ENCODE measurements at regions not wholly inside any gene's neighbourhood (a gene's known extent, or its start where the extent isn't known, plus 50 kb on each side); places are given as distances from the start of the nearest gene placed in this dataset.
"Not testable (repeated sequence)": the region's sequence is repeated elsewhere in the genome, so short reads cannot be mapped to it uniquely, and the experiment has no call there.

DNA sequence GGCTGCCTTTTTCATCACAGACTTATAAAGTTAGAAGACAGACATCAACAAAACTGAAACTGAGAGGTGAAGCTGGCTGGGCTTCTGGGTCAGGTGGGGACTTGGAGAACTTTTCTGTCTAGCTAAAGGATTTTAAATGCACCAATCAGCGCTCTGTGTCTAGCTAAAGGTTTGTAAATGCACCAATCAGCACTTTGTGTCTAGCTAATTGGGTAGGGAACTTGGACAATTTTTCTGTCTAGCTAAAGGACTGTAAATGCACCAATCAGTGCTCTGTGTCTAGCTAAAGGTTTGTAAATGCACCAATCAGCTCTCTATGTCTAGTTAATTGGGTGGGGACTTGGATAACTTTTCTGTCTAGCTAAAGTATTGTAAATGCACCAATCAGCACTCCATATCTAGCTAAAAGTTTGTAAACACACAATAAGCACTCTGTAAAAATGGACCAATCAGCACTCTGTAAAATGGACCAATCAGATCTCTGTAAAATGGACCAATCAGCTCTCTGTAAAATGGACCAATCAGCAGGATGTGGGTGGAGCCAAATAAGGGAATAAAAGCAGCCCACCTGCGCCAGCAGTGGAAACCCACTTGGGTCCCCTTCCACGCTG, 710.3 kb upstream of the INTU start:
- H3K36me3 ChIP-seq (ENCODE audit: insufficient read depth, low read length); H3K9me3 ChIP-seq (replicated peaks; ENCODE audit: low read length); H3K4me1 ChIP-seq (ENCODE audit: control insufficient read depth, insufficient read depth, low read length); H3K4me3 ChIP-seq (ENCODE audit: low read length); H3K4me2 ChIP-seq (ENCODE audit: low read length); H3K27me3 ChIP-seq (ENCODE audit: control insufficient read depth, insufficient read depth, low read length); H3K9ac ChIP-seq (ENCODE audit: low read depth, low read length): not testable (repeated sequence)

DNA sequence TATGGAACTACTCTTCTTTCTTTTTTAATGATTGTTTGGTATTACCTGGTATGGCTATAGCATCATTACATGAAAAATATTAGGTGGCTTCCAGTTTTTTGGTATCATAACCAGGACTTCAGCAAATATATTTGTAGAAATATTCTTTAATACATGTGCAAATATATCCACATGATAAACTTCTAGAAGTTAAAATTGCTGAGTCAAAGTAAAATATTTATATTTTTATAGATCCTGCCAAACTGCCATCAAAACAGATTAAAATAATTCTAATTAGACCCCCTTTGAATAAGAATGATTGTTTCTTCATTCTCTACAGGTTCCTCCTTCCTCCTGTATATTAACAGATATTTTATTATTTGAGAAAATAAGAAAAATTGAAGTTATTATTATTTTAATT, 708.5 kb upstream of the INTU start:
- Histone ChIP-seq H3K4me1 (ENCODE audit: control insufficient read depth, insufficient read depth, low read length) (no peaks in the 10 kb centered on the region), H3K9ac (ENCODE audit: low read depth, low read length) (no peak overlapping the region), H3K4me3 (ENCODE audit: low read length) (no peak overlapping the region), H3K36me3 (ENCODE audit: insufficient read depth, low read length) (no peaks in the 10 kb centered on the region), H3K4me2 (ENCODE audit: low read length) (no peak overlapping the region), H3K9me3 (replicated peaks; ENCODE audit: low read length) (no peaks in the 10 kb centered on the region), H3K27me3 (ENCODE audit: control insufficient read depth, insufficient read depth, low read length) (no peaks in the 10 kb centered on the region)

DNA sequence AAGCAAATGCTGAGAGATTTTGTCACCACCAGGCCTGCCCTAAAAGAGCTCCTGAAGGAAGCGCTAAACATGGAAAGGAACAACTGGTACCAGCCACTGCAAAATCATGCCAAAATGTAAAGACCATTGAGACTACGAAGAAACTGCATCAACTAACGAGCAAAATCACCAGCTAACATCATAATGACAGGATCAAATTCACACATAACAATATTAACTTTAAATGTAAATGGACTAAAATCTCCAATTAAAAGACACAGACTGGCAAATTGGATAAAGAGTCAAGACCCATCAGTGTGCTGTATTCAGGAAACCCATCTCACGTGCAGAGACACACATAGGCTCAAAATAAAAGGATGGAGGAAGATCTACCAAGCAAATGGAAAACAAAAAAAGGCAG, 702.7 kb upstream of the INTU start:
- not testable (repeated sequence) for H3K9ac ChIP-seq (ENCODE audit: low read depth, low read length); H3K36me3 ChIP-seq (ENCODE audit: insufficient read depth, low read length); H3K4me3 ChIP-seq (ENCODE audit: low read length); H3K4me2 ChIP-seq (ENCODE audit: low read length); H3K4me1 ChIP-seq (ENCODE audit: control insufficient read depth, insufficient read depth, low read length); H3K9me3 ChIP-seq (replicated peaks; ENCODE audit: low read length); H3K27me3 ChIP-seq (ENCODE audit: control insufficient read depth, insufficient read depth, low read length)

- Histone ChIP-seq H3K9ac (ENCODE audit: low read depth, low read length) (no peak overlapping the region), H3K27me3 (ENCODE audit: control insufficient read depth, insufficient read depth, low read length) (no peaks in the 10 kb centered on the region), H3K4me2 (ENCODE audit: low read length) (no peak overlapping the region), H3K4me1 (ENCODE audit: control insufficient read depth, insufficient read depth, low read length) (peaks cover 23% of the 10 kb centered on the region), H3K9me3 (replicated peaks; ENCODE audit: low read length) (no peaks in the 10 kb centered on the region), H3K36me3 (ENCODE audit: insufficient read depth, low read length) (no peaks in the 10 kb centered on the region), H3K4me3 (ENCODE audit: low read length) (no peak overlapping the region)
Observed at GRCh38 chr4:126935801-126936200, 697.0 kb upstream of the INTU start.

- Histone ChIP-seq H3K4me2 (ENCODE audit: low read length) (no peak overlapping the region), H3K4me3 (ENCODE audit: low read length) (no peak overlapping the region), H3K9ac (ENCODE audit: low read depth, low read length) (no peak overlapping the region), H3K36me3 (ENCODE audit: insufficient read depth, low read length) (no peaks in the 10 kb centered on the region), H3K4me1 (ENCODE audit: control insufficient read depth, insufficient read depth, low read length) (peaks cover 23% of the 10 kb centered on the region), H3K27me3 (ENCODE audit: control insufficient read depth, insufficient read depth, low read length) (no peaks in the 10 kb centered on the region), H3K9me3 (replicated peaks; ENCODE audit: low read length) (no peaks in the 10 kb centered on the region)
Observed at GRCh38 chr4:126937342-126937741, 695.4 kb upstream of the INTU start.

DNA sequence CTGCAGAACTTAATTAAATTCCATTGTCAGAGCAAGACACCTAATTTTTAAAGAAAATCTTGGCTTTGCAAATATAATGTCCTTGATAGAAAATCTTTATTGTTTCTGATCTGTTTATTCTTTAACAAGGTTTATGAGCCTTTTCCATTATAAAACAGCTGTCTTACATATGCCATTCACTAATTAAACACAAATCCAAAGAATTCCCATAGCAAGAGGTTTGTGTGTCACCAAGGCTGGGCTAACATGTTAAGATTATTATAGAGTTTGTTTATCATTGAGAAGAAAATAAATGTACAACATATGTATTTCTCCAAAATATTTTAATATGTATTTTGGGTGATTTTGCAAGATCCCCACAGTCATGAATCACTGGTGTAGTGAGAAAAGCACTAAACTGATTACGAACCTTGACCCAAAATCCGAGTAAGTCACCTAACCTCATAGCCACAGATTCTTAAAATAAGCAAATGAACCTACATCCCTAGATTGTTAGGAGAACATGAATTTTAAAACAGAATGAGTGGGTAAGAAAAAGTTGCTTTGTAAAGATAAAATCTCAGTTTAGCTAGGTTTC, 694.8 kb upstream of the INTU start:
- no peak overlapping the region for H3K4me3 ChIP-seq (ENCODE audit: low read length)
- no peak overlapping the region for H3K9ac ChIP-seq (ENCODE audit: low read depth, low read length)
- no peak overlapping the region for H3K4me2 ChIP-seq (ENCODE audit: low read length)
- H3K9me3 ChIP-seq (replicated peaks; ENCODE audit: low read length): no peaks in the 10 kb centered on the region
- no peaks in the 10 kb centered on the region for H3K36me3 ChIP-seq (ENCODE audit: insufficient read depth, low read length)
- H3K27me3 ChIP-seq (ENCODE audit: control insufficient read depth, insufficient read depth, low read length): no peaks in the 10 kb centered on the region
- H3K4me1 ChIP-seq (ENCODE audit: control insufficient read depth, insufficient read depth, low read length): peaks cover 23% of the 10 kb centered on the region

- H3K4me3 ChIP-seq (ENCODE audit: low read length): no peak overlapping the region
- H3K36me3 ChIP-seq (ENCODE audit: insufficient read depth, low read length): no peaks in the 10 kb centered on the region
- H3K4me2 ChIP-seq (ENCODE audit: low read length): peak overlapping the region; percentile 24
- H3K4me1 ChIP-seq (ENCODE audit: control insufficient read depth, insufficient read depth, low read length): peaks cover 23% of the 10 kb centered on the region
- no peaks in the 10 kb centered on the region for H3K9me3 ChIP-seq (replicated peaks; ENCODE audit: low read length)
- peak overlapping the region; percentile 53 for H3K9ac ChIP-seq (ENCODE audit: low read depth, low read length)
- H3K27me3 ChIP-seq (ENCODE audit: control insufficient read depth, insufficient read depth, low read length): no peaks in the 10 kb centered on the region
Observed at GRCh38 chr4:126939401-126939800, 693.4 kb upstream of the INTU start.

- Histone ChIP-seq H3K9ac (ENCODE audit: low read depth, low read length) (no peak overlapping the region), H3K36me3 (ENCODE audit: insufficient read depth, low read length) (no peaks in the 10 kb centered on the region), H3K4me2 (ENCODE audit: low read length) (no peak overlapping the region), H3K4me3 (ENCODE audit: low read length) (no peak overlapping the region), H3K27me3 (ENCODE audit: control insufficient read depth, insufficient read depth, low read length) (no peaks in the 10 kb centered on the region), H3K4me1 (ENCODE audit: control insufficient read depth, insufficient read depth, low read length) (no peaks in the 10 kb centered on the region), H3K9me3 (replicated peaks; ENCODE audit: low read length) (no peaks in the 10 kb centered on the region)
Observed at GRCh38 chr4:126947536-126947935, 685.2 kb upstream of the INTU start.

GRCh38 chr4:126954537-126955291, 678.0 kb upstream of the INTU start:
- no peak overlapping the region for H3K4me2 ChIP-seq (ENCODE audit: low read length)
- no peak overlapping the region for H3K9ac ChIP-seq (ENCODE audit: low read depth, low read length)
- H3K27me3 ChIP-seq (ENCODE audit: control insufficient read depth, insufficient read depth, low read length): no peaks in the 10 kb centered on the region
- no peak overlapping the region for H3K4me3 ChIP-seq (ENCODE audit: low read length)
- H3K4me1 ChIP-seq (ENCODE audit: control insufficient read depth, insufficient read depth, low read length): no peaks in the 10 kb centered on the region
- H3K9me3 ChIP-seq (replicated peaks; ENCODE audit: low read length): no peaks in the 10 kb centered on the region
- H3K36me3 ChIP-seq (ENCODE audit: insufficient read depth, low read length): no peaks in the 10 kb centered on the region

- Histone ChIP-seq H3K9ac (ENCODE audit: low read depth, low read length) (no peak overlapping the region), H3K4me2 (ENCODE audit: low read length) (no peak overlapping the region), H3K4me3 (ENCODE audit: low read length) (no peak overlapping the region), H3K4me1 (ENCODE audit: control insufficient read depth, insufficient read depth, low read length) (no peaks in the 10 kb centered on the region), H3K9me3 (replicated peaks; ENCODE audit: low read length) (no peaks in the 10 kb centered on the region), H3K27me3 (ENCODE audit: control insufficient read depth, insufficient read depth, low read length) (no peaks in the 10 kb centered on the region), H3K36me3 (ENCODE audit: insufficient read depth, low read length) (no peaks in the 10 kb centered on the region)
Observed at GRCh38 chr4:126955292-126956183, 677.2 kb upstream of the INTU start.

GRCh38 chr4:126956184-126956897, 676.4 kb upstream of the INTU start:
- H3K9me3 ChIP-seq (replicated peaks; ENCODE audit: low read length): no peaks in the 10 kb centered on the region
- no peaks in the 10 kb centered on the region for H3K27me3 ChIP-seq (ENCODE audit: control insufficient read depth, insufficient read depth, low read length)
- no peak overlapping the region for H3K9ac ChIP-seq (ENCODE audit: low read depth, low read length)
- H3K4me3 ChIP-seq (ENCODE audit: low read length): no peak overlapping the region
- no peak overlapping the region for H3K4me2 ChIP-seq (ENCODE audit: low read length)
- no peaks in the 10 kb centered on the region for H3K4me1 ChIP-seq (ENCODE audit: control insufficient read depth, insufficient read depth, low read length)
- no peaks in the 10 kb centered on the region for H3K36me3 ChIP-seq (ENCODE audit: insufficient read depth, low read length)

All from skeletal muscle satellite cell (primary cell).